Neuronal stem cell (in vitro differentiated cells): ENCODE measurements at regions not wholly inside any gene's neighbourhood (a gene's known extent, or its start where the extent isn't known, plus 50 kb on each side); places are given as distances from the start of the nearest gene placed in this dataset.

Source experiments
- DNase-seq: peaks from one replicate; pipeline ENCODE4 v3.0.0-alpha.2; 2013; ENCODE audit warnings: low spot score
- H2AFZ ChIP-seq: one replicate; pipeline ENCODE4 v1.6.1; 2013; ENCODE audit warnings: mild to moderate bottlenecking, low read length, inconsistent platforms
- H2AK5ac ChIP-seq: 2 replicates; pipeline ENCODE4 v1.6.1; 2013; ENCODE audit warnings: low read depth, mild to moderate bottlenecking, inconsistent platforms, low read length, moderate library complexity, mixed read lengths
- H2BK120ac ChIP-seq: 2 replicates; pipeline ENCODE4 v1.6.1; 2013; ENCODE audit warnings: low read depth, mild to moderate bottlenecking, inconsistent platforms, low read length, moderate library complexity, mixed read lengths
- H2BK12ac ChIP-seq: one replicate; pipeline ENCODE4 v1.6.1; 2013; ENCODE audit warnings: low read length, inconsistent platforms
- H2BK15ac ChIP-seq: 2 replicates; pipeline ENCODE4 v1.6.1; 2013; ENCODE audit warnings: mild to moderate bottlenecking, low read length, inconsistent platforms, mixed read lengths
- H2BK5ac ChIP-seq: one replicate; pipeline ENCODE4 v1.6.1; 2013; ENCODE audit warnings: inconsistent platforms, mild to moderate bottlenecking, low read length, moderate library complexity
- H3K14ac ChIP-seq: one replicate; pipeline ENCODE4 v1.6.1; 2013; ENCODE audit warnings: low read length, inconsistent platforms
- H3K18ac ChIP-seq: 2 replicates; pipeline ENCODE4 v1.6.1; 2013; ENCODE audit warnings: low read length, inconsistent platforms
- H3K23ac ChIP-seq: 2 replicates; pipeline ENCODE4 v1.6.1; 2013; ENCODE audit warnings: low read depth, mild to moderate bottlenecking, mixed read lengths, low read length, inconsistent platforms; ENCODE audit not compliant: poor library complexity
- H3K27ac ChIP-seq: replicated peaks from 3 replicates; pipeline ENCODE4 v1.5.1; 2013; ENCODE audit warnings: low read length, inconsistent platforms
- H3K27me3 ChIP-seq, 3 experiments: 2 replicates each; pipeline ENCODE4 v1.6.1; 2013; ENCODE audit warnings: low read length in 3 of 3, mild to moderate bottlenecking in 2 of 3, inconsistent platforms in 1 of 3, low read depth in 1 of 3, mixed read lengths in 1 of 3, moderate library complexity in 1 of 3; ENCODE audit not compliant: control insufficient read depth in 3 of 3, insufficient read depth in 3 of 3
- H3K36me3 ChIP-seq, 2 donors: replicated peaks in 1 of 2; 2 replicates each; pipeline ENCODE4 v1.6.1; 2013; ENCODE audit warnings: low read length in 2 of 2; ENCODE audit not compliant: control insufficient read depth in 2 of 2, insufficient read depth in 2 of 2
- H3K4ac ChIP-seq: 2 replicates; pipeline ENCODE4 v1.6.1; 2013; ENCODE audit warnings: inconsistent platforms, mild to moderate bottlenecking, low read length, moderate library complexity
- H3K4me1 ChIP-seq, 2 donors: 1 replicate in 1 of 2; 2 replicates in 1 of 2; pipeline ENCODE4 v1.6.1; 2013; ENCODE audit warnings: low read length in 2 of 2, low read depth in 1 of 2; ENCODE audit not compliant: control insufficient read depth in 2 of 2, insufficient read depth in 1 of 2
- H3K4me2 ChIP-seq: one replicate; pipeline ENCODE4 v1.6.1; 2013; ENCODE audit warnings: mild to moderate bottlenecking, low read length, inconsistent platforms; ENCODE audit not compliant: insufficient read depth, poor library complexity, severe bottlenecking
- H3K4me3 ChIP-seq, 2 donors: 2 replicates each; pipeline ENCODE4 v1.5.1; 2013; ENCODE audit warnings: low read length in 2 of 2, mild to moderate bottlenecking in 2 of 2, inconsistent platforms in 1 of 2, moderate library complexity in 1 of 2
- H3K79me1 ChIP-seq: one replicate; pipeline ENCODE4 v1.6.1; 2013; ENCODE audit warnings: low read depth, mild to moderate bottlenecking, inconsistent platforms, low read length, moderate library complexity
- H3K9ac ChIP-seq: one replicate; pipeline ENCODE4 v1.6.1; 2013; ENCODE audit warnings: mild to moderate bottlenecking, low read depth, low read length, inconsistent platforms; ENCODE audit not compliant: poor library complexity
- H3K9me3 ChIP-seq, 2 donors: replicated peaks in 1 of 2; 2 replicates each; pipeline versions ENCODE3 to v1.6.1; 2013; ENCODE audit warnings: low read length in 2 of 2, mild to moderate bottlenecking in 2 of 2, inconsistent platforms in 1 of 2, low read depth in 1 of 2, mixed read lengths in 1 of 2, moderate library complexity in 1 of 2; ENCODE audit not compliant: control insufficient read depth in 2 of 2, insufficient read depth in 1 of 2
- H4K8ac ChIP-seq: one replicate; pipeline ENCODE4 v1.6.1; 2013; ENCODE audit warnings: low read depth, mild to moderate bottlenecking, inconsistent platforms, low read length, moderate library complexity
- H4K91ac ChIP-seq: one replicate; pipeline ENCODE4 v1.6.1; 2013; ENCODE audit warnings: low read length, low read depth, mild to moderate bottlenecking, inconsistent platforms; ENCODE audit not compliant: poor library complexity
- WGBS, 2 donors: extraction: QIAGEN DNeasy Blood & Tissue Kit; methylation state at CpG; one replicate each; pipeline ENCODE4 v1.1.7; 2013; ENCODE audit warnings: missing lambda C conversion rate in 2 of 2, mixed read lengths in 1 of 2; ENCODE audit not compliant: insufficient read length in 2 of 2, insufficient replicate concordance in 1 of 2; ENCODE audit errors: extremely low coverage in 2 of 2; 5-methylcytosine and 5-hydroxymethylcytosine counted together

- H3K4me2 ChIP-seq: peak overlapping the region; percentile 3
- H3K14ac ChIP-seq: no peak overlapping the region
- peak overlapping the region in 1 of 2 donors; percentile 10 for H3K4me3 ChIP-seq
- peak overlapping the region; percentile 93 for H2BK12ac ChIP-seq
- H3K27me3 ChIP-seq: no peaks in the 10 kb centered on the region
- H3K79me1 ChIP-seq: no peaks in the 10 kb centered on the region
- H2BK120ac ChIP-seq: peak overlapping the region; percentile 92
- no peaks in the 10 kb centered on the region for H3K36me3 ChIP-seq
- H3K9me3 ChIP-seq: no peaks in the 10 kb centered on the region
- H4K91ac ChIP-seq: peak overlapping the region; percentile 66
- peak overlapping the region; percentile 99 for H2AK5ac ChIP-seq
- H2AFZ ChIP-seq: peak overlapping the region; percentile 68
- H2BK15ac ChIP-seq: peak overlapping the region; percentile 96
- peak overlapping the region; percentile 80 for H3K4ac ChIP-seq
- peak overlapping the region; percentile 5 for H3K23ac ChIP-seq
- peak overlapping the region; percentile 47 for H3K9ac ChIP-seq
- peak overlapping the region; percentile 81 for H3K27ac ChIP-seq
- WGBS, 2 donors: no CpG with 5 or more reads among the region's 28 CpGs
- H3K18ac ChIP-seq: peak overlapping the region; percentile 93
- H2BK5ac ChIP-seq: peak overlapping the region; percentile 98
- H3K4me1 ChIP-seq: peaks cover 18 to 24% of the 10 kb centered on the region in 2 donors
- H4K8ac ChIP-seq: no peak overlapping the region
- DNase-seq: peak; percentile 83
Measured at GRCh38 chr14:76947078-76947837, 81.2 kb downstream of the IRF2BPL start.

DNA sequence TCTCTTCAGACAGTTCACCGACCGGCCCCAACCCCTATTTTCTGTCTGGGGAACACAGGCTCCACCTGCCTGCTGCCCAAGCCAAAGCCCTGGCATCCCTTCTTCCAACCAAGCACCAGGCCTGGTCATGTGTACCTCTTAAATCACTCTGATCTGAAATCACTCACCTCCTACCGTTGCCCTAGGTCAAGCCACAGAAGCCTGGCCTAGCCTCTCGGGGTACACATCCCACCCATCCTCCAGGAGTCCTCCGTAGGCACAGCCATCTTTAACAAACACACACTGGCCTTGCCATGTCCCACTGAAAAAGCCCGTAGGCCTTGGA is 81.8 kb downstream of the IRF2BPL start:
- H2BK12ac ChIP-seq: peak overlapping the region; percentile 93
- peak overlapping the region; percentile 92 for H2BK120ac ChIP-seq
- H3K4me1 ChIP-seq: peaks cover 18 to 27% of the 10 kb centered on the region in 2 donors
- peak overlapping the region; percentile 96 for H2BK15ac ChIP-seq
- H3K27ac ChIP-seq: peak overlapping the region; percentile 81
- H3K79me1 ChIP-seq: no peaks in the 10 kb centered on the region
- H3K9ac ChIP-seq: no peak overlapping the region
- H3K4me3 ChIP-seq: peak overlapping the region in 1 of 2 donors; percentile 10
- H3K4ac ChIP-seq: peak overlapping the region; percentile 80
- no peak overlapping the region for H4K8ac ChIP-seq
- no peaks in the 10 kb centered on the region for H3K36me3 ChIP-seq
- peak overlapping the region; percentile 98 for H2BK5ac ChIP-seq
- H3K27me3 ChIP-seq: no peaks in the 10 kb centered on the region
- peak overlapping the region; percentile 68 for H2AFZ ChIP-seq
- peak overlapping the region; percentile 93 for H3K18ac ChIP-seq
- H4K91ac ChIP-seq: peak overlapping the region; percentile 66
- H3K4me2 ChIP-seq: no peak overlapping the region
- peak overlapping the region; percentile 5 for H3K23ac ChIP-seq
- no peaks in the 10 kb centered on the region for H3K9me3 ChIP-seq
- H3K14ac ChIP-seq: no peak overlapping the region
- peak overlapping the region; percentile 99 for H2AK5ac ChIP-seq
- DNase-seq: no peak
- WGBS, 2 donors: no CpG with 5 or more reads among the region's 6 CpGs

GRCh38 chr14:76943072-76943471 is 85.4 kb downstream of the IRF2BPL start:
- no peak overlapping the region for H2BK5ac ChIP-seq

DNA sequence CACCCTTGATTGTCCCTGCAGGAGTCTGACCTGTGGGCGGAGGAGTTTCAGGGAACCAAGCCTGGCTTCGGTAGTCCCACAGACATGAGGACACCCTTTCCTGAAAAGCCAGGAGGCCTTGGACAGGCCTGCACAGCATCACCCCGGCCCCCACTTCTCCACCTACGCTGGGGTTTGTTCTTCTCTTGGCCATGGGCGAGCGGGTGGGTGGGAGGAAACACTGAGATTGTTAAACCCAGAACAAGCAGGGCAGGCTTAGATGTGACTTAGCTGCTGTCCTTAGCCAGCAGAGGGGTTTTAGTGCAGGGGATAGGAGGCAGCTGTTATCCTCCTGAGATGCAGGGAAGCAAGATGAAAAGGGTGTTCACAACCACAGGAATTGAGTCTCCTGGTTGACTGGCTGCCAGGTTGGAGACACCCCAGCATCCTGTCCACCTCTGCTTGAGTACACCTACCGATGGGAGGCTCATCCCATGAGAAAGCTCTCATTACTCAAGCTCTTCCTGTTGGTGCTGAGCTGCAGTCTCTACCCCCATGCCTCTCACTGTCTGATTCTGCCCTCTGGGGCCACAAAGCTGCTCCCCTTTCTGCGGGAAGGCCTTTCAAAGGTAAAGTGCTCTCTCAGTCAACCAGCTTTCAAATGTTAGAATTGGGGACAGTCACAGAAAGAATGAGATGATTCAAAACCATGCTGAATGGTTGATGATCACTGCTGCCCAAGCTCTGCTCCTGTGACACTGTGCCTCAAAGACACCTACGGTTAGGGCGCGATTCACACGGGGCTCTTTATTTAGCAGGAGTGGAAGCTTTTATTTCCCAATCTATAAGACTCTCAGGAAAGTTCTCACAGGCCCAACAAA is 86.3 kb downstream of the IRF2BPL start:
- WGBS, 2 donors: no CpG with 5 or more reads among the region's 12 CpGs
- Histone ChIP-seq H3K27ac (no peak overlapping the region), H3K4me2 (no peak overlapping the region), H2AFZ (peak overlapping the region; percentile 22), H3K23ac (no peak overlapping the region), H3K14ac (no peak overlapping the region), H3K27me3 (no peaks in the 10 kb centered on the region), H4K91ac (no peak overlapping the region), H2BK12ac (peak overlapping the region; percentile 46), H2BK5ac (peak overlapping the region; percentile 30), H3K4me3 (no peak overlapping the region), H3K18ac (peak overlapping the region; percentile 15), H3K9ac (no peak overlapping the region), H2BK120ac (no peak overlapping the region), H2AK5ac (peak overlapping the region; percentile 67), H4K8ac (no peak overlapping the region), H3K9me3 (no peaks in the 10 kb centered on the region), H3K4ac (no peak overlapping the region), H2BK15ac (peak overlapping the region; percentile 26), H3K36me3 (no peaks in the 10 kb centered on the region), H3K4me1 (peaks cover 18 to 32% of the 10 kb centered on the region in 2 donors), H3K79me1 (no peaks in the 10 kb centered on the region)
- no peak for DNase-seq

More at GRCh38 chr14:76943072-76943471, 85.4 kb downstream of the IRF2BPL start:
- Histone ChIP-seq H4K8ac (no peak overlapping the region), H3K4ac (no peak overlapping the region), H3K4me3 (no peak overlapping the region), H3K79me1 (no peaks in the 10 kb centered on the region), H3K4me1 (peaks cover 20 to 30% of the 10 kb centered on the region in 2 donors), H2BK15ac (no peak overlapping the region), H2AK5ac (peak overlapping the region; percentile 78), H2BK12ac (no peak overlapping the region), H2BK120ac (no peak overlapping the region), H3K27ac (no peak overlapping the region), H3K18ac (no peak overlapping the region), H3K23ac (no peak overlapping the region), H3K14ac (no peak overlapping the region), H3K9me3 (no peaks in the 10 kb centered on the region), H3K4me2 (no peak overlapping the region), H3K27me3 (no peaks in the 10 kb centered on the region), H3K9ac (no peak overlapping the region), H3K36me3 (no peaks in the 10 kb centered on the region), H2AFZ (no peak overlapping the region), H4K91ac (no peak overlapping the region)
- WGBS, 2 donors: no CpG with 5 or more reads among the region's 4 CpGs
- no peak for DNase-seq
